Muscle layer of colon (tissue), 2 donors: ENCODE measurements at regions not wholly inside any gene's neighbourhood (a gene's known extent, or its start where the extent isn't known, plus 50 kb on each side); places are given as distances from the start of the nearest gene placed in this dataset.
"Not testable (repeated sequence)": the region's sequence is repeated elsewhere in the genome, so short reads cannot be mapped to it uniquely, and the experiment has no call there.

ENCODE experiments used
- H3K27ac ChIP-seq: one replicate; pipeline ENCODE4 v1.7.0; 2013; ENCODE audit warnings: low read depth, mild to moderate bottlenecking, low read length, moderate library complexity
- H3K27me3 ChIP-seq, 2 donors: one replicate each; pipeline ENCODE4 v1.7.0; 2013; ENCODE audit warnings: low read length in 2 of 2, mild to moderate bottlenecking in 2 of 2; ENCODE audit not compliant: insufficient read depth in 2 of 2, control insufficient read depth in 1 of 2
- H3K36me3 ChIP-seq: one replicate; pipeline ENCODE4 v1.7.0; 2013; ENCODE audit warnings: mild to moderate bottlenecking, low read length; ENCODE audit not compliant: insufficient read depth
- H3K4me1 ChIP-seq: one replicate; pipeline ENCODE4 v1.7.0; 2013; ENCODE audit warnings: mild to moderate bottlenecking, low read length; ENCODE audit not compliant: insufficient read depth
- H3K4me3 ChIP-seq, 2 donors: one replicate each; pipeline ENCODE4 v1.7.0; 2013; ENCODE audit warnings: low read length in 2 of 2, low read depth in 1 of 2, mild to moderate bottlenecking in 1 of 2, moderate library complexity in 1 of 2
- H3K9ac ChIP-seq: one replicate; pipeline ENCODE4 v1.7.0; 2013; ENCODE audit warnings: low read length
- H3K9me3 ChIP-seq: one replicate; pipeline ENCODE4 v1.7.0; 2013; ENCODE audit warnings: mild to moderate bottlenecking, low read length
- donor health status: abdominal sarcoma.
- donor health status: Adenocarcinoma of cecum.

GRCh38 chr1:232164078-232164963, 465.6 kb downstream of the SIPA1L2 start:
- Histone ChIP-seq H3K36me3 (no peaks in the 10 kb centered on the region), H3K27ac (no peak overlapping the region), H3K9me3 (no peaks in the 10 kb centered on the region), H3K9ac (no peak overlapping the region), H3K4me1 (peaks cover 13% of the 10 kb centered on the region), H3K4me3 (no peak overlapping the region), H3K27me3 (no peaks in the 10 kb centered on the region)

- Histone ChIP-seq H3K27me3 (no peaks in the 10 kb centered on the region), H3K27ac (no peak overlapping the region), H3K36me3 (no peaks in the 10 kb centered on the region), H3K9me3 (no peaks in the 10 kb centered on the region), H3K9ac (no peak overlapping the region), H3K4me3 (no peak overlapping the region), H3K4me1 (peaks cover 13% of the 10 kb centered on the region)
Observed at GRCh38 chr1:232163533-232163932, 466.4 kb downstream of the SIPA1L2 start.

GRCh38 chr1:232162001-232162400, 467.9 kb downstream of the SIPA1L2 start:
- no peak overlapping the region for H3K27ac ChIP-seq
- no peaks in the 10 kb centered on the region for H3K27me3 ChIP-seq
- H3K4me1 ChIP-seq, result peaks cover 13% of the 10 kb centered on the region
- H3K4me3 ChIP-seq, result no peak overlapping the region
- H3K9ac ChIP-seq, result no peak overlapping the region
- H3K9me3 ChIP-seq, result no peaks in the 10 kb centered on the region
- H3K36me3 ChIP-seq, result no peaks in the 10 kb centered on the region

- peaks cover 13% of the 10 kb centered on the region for H3K4me1 ChIP-seq
- not testable (repeated sequence) for H3K9me3 ChIP-seq, H3K27ac ChIP-seq, H3K27me3 ChIP-seq, H3K36me3 ChIP-seq, H3K4me3 ChIP-seq, H3K9ac ChIP-seq
Observed at GRCh38 chr1:232158558-232158957, 471.4 kb downstream of the SIPA1L2 start.

GRCh38 chr1:232156070-232156469, 473.9 kb downstream of the SIPA1L2 start:
- not testable (repeated sequence) for H3K27me3 ChIP-seq, H3K27ac ChIP-seq, H3K36me3 ChIP-seq, H3K4me3 ChIP-seq, H3K9me3 ChIP-seq, H3K9ac ChIP-seq
- H3K4me1 ChIP-seq, result peaks cover 13% of the 10 kb centered on the region

GRCh38 chr1:232153652-232154051, 476.3 kb downstream of the SIPA1L2 start:
- no peak overlapping the region for H3K4me3 ChIP-seq
- no peaks in the 10 kb centered on the region for H3K27me3 ChIP-seq
- no peak overlapping the region for H3K27ac ChIP-seq
- H3K9ac ChIP-seq, result no peak overlapping the region
- no peaks in the 10 kb centered on the region for H3K36me3 ChIP-seq
- H3K4me1 ChIP-seq, result no peaks in the 10 kb centered on the region
- no peaks in the 10 kb centered on the region for H3K9me3 ChIP-seq

GRCh38 chr1:232150770-232151548, 479.0 kb downstream of the SIPA1L2 start:
- H3K27me3 ChIP-seq, result no peaks in the 10 kb centered on the region
- H3K27ac ChIP-seq, result no peak overlapping the region
- no peaks in the 10 kb centered on the region for H3K4me1 ChIP-seq
- H3K9ac ChIP-seq, result no peak overlapping the region
- H3K36me3 ChIP-seq, result no peaks in the 10 kb centered on the region
- no peak overlapping the region for H3K4me3 ChIP-seq
- H3K9me3 ChIP-seq, result no peaks in the 10 kb centered on the region

GRCh38 chr1:232149287-232150201, 480.4 kb downstream of the SIPA1L2 start:
- no peaks in the 10 kb centered on the region for H3K4me1 ChIP-seq

GRCh38 chr1:232147215-232147614, 482.7 kb downstream of the SIPA1L2 start:
- no peaks in the 10 kb centered on the region for H3K9me3 ChIP-seq
- no peak overlapping the region for H3K9ac ChIP-seq
- no peaks in the 10 kb centered on the region for H3K36me3 ChIP-seq
- H3K27ac ChIP-seq, result no peak overlapping the region
- H3K4me1 ChIP-seq, result peaks cover 11% of the 10 kb centered on the region
- no peaks in the 10 kb centered on the region for H3K27me3 ChIP-seq
- no peak overlapping the region for H3K4me3 ChIP-seq

More at GRCh38 chr1:232149287-232150201, 480.4 kb downstream of the SIPA1L2 start:
- H3K4me3 ChIP-seq, result no peak overlapping the region
- H3K36me3 ChIP-seq, result no peaks in the 10 kb centered on the region
- no peak overlapping the region for H3K9ac ChIP-seq
- no peak overlapping the region for H3K27ac ChIP-seq
- no peaks in the 10 kb centered on the region for H3K9me3 ChIP-seq
- H3K27me3 ChIP-seq, result no peaks in the 10 kb centered on the region

- Histone ChIP-seq H3K4me1 (peaks cover 11% of the 10 kb centered on the region), H3K27me3 (no peaks in the 10 kb centered on the region), H3K9ac (no peak overlapping the region), H3K9me3 (no peaks in the 10 kb centered on the region), H3K4me3 (no peak overlapping the region), H3K36me3 (no peaks in the 10 kb centered on the region), H3K27ac (no peak overlapping the region)
Observed at GRCh38 chr1:232146514-232146913, 483.4 kb downstream of the SIPA1L2 start.

GRCh38 chr1:232145768-232146167, 484.2 kb downstream of the SIPA1L2 start:
- Histone ChIP-seq H3K36me3 (no peaks in the 10 kb centered on the region), H3K27ac (no peak overlapping the region), H3K27me3 (no peaks in the 10 kb centered on the region), H3K9me3 (no peaks in the 10 kb centered on the region), H3K4me1 (peaks cover 11% of the 10 kb centered on the region), H3K4me3 (no peak overlapping the region), H3K9ac (no peak overlapping the region)
